A673 (cell line): ENCODE measurements at regions not wholly inside any gene's neighbourhood (a gene's known extent, or its start where the extent isn't known, plus 50 kb on each side); places are given as distances from the start of the nearest gene placed in this dataset.
"Not testable (repeated sequence)": the region's sequence is repeated elsewhere in the genome, so short reads cannot be mapped to it uniquely, and the experiment has no call there.

ENCODE experiments used
- BruUV-seq: library from RNA; stranded (reverse); fragments of 400-500 nt; replicated peaks from 2 replicates; lab custom pipeline; 2021; lab: Mats Ljungman, UMichigan
- CTCF ChIA-PET: fragments of 300-600 bp; sonication (Branson Sonifier 250); formaldehyde crosslinking; loops from one replicate; lab custom pipeline; 2022; ENCODE audit warnings: antibody characterized with exemption; lab: Charles Lee
- POLR2A ChIA-PET: fragments of 300-600 bp; sonication (Branson Sonifier 250); formaldehyde crosslinking; loops from one replicate; lab custom pipeline; 2022; ENCODE audit warnings: antibody characterized with exemption; ENCODE audit not compliant: low non-redundant PET; lab: Charles Lee
- DNase-seq: peaks from one replicate; pipeline ENCODE4 v3.0.0-alpha.2; 2015; ENCODE audit warnings: low spot score
- H3K27ac ChIP-seq: fragments of 200-600 bp; sonication (generic); 2 replicates; pipeline ENCODE4 v1.5.1; 2016; ENCODE audit warnings: mixed run types, low read depth, mild to moderate bottlenecking, mixed read lengths, antibody characterized with exemption, low read length; ENCODE audit not compliant: poor library complexity, severe bottlenecking
- H3K27me3 ChIP-seq: fragments of 200-600 bp; sonication (generic); replicated peaks from 2 replicates; pipeline ENCODE4 v1.6.1; 2017; ENCODE audit warnings: mixed run types, low read depth, mild to moderate bottlenecking, mixed read lengths, antibody characterized with exemption, low read length; ENCODE audit not compliant: insufficient read depth, poor library complexity
- H3K36me3 ChIP-seq: fragments of 200-600 bp; sonication (generic); 2 replicates; pipeline ENCODE4 v1.6.1; 2016; ENCODE audit warnings: mixed run types, mild to moderate bottlenecking, mixed read lengths, antibody characterized with exemption, low read length; ENCODE audit not compliant: insufficient read depth, poor library complexity, severe bottlenecking
- H3K4me1 ChIP-seq: fragments of 200-600 bp; sonication (generic); 2 replicates; pipeline ENCODE4 v1.6.1; 2017; ENCODE audit warnings: mixed run types, mild to moderate bottlenecking, mixed read lengths, antibody characterized with exemption, low read length; ENCODE audit not compliant: insufficient read depth, poor library complexity, severe bottlenecking
- H3K4me3 ChIP-seq: fragments of 200-600 bp; sonication (generic); 2 replicates; pipeline ENCODE4 v1.5.1; 2016; ENCODE audit warnings: low read depth, mixed run types, mild to moderate bottlenecking, mixed read lengths, low read length; ENCODE audit not compliant: poor library complexity, severe bottlenecking
- H3K9me3 ChIP-seq: fragments of 200-600 bp; sonication (generic); 2 replicates; pipeline ENCODE4 v1.6.1; 2016; ENCODE audit warnings: mixed run types, low read depth, mild to moderate bottlenecking, mixed read lengths, antibody characterized with exemption, low read length; ENCODE audit not compliant: poor library complexity, severe bottlenecking
- EZH2 ChIP-seq: fragments of 200-600 bp; sonication (generic); IDR thresholded peaks from 2 replicates; pipeline ENCODE4 v1.6.1; 2017; ENCODE audit warnings: borderline replicate concordance, low read depth, mild to moderate bottlenecking, mixed read lengths, antibody characterized with exemption, low read length; ENCODE audit not compliant: poor library complexity, severe bottlenecking
- intact Hi-C: fragments of 100-400 bp; cut with micrococcal nuclease; formaldehyde crosslinking; loops from one replicate; pipeline ENCODE4 v1.10.0; 2022; ENCODE audit not compliant: unreplicated experiment
- TF ChIP-seq, protein P1 (sequence below): fragments of 300-800, 200-600 bp; sonication (generic); conservative IDR thresholded peaks from 2 replicates; pipeline ENCODE4 v1.5.1; 2017; ENCODE audit warnings: low read depth, mild to moderate bottlenecking, antibody characterized with exemption, low read length, moderate library complexity, mixed read lengths

DNA sequence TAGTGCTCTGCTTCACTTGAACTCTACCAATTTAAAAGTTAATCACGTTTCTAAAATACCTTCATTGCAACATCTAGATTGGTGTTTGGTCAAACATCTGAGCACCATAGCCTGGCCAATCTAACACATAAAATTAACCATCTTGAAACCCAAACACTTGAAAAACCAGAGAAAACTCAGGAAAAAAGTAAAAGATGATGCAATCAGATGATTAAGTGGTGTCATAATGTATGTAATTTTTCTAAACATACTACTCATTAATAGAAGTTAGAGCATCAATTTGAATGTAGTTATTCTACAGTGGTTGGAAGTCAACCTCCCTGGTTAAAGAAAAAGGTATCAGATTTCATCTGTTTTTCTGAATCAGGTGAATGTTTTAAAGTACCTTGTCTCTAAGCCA is 228.6 kb upstream of the ID4 start:
- H3K36me3 ChIP-seq, result no peaks in the 10 kb centered on the region
- no peak overlapping the region for H3K27ac ChIP-seq
- peaks cover 4% of the 10 kb centered on the region for H3K4me1 ChIP-seq
- H3K27me3 ChIP-seq, result no peaks in the 10 kb centered on the region
- CTCF ChIA-PET, result no interaction called here
- H3K9me3 ChIP-seq, result no peaks in the 10 kb centered on the region
- intact Hi-C loops, result no loop called here
- TF ChIP-seq, protein P1, sequence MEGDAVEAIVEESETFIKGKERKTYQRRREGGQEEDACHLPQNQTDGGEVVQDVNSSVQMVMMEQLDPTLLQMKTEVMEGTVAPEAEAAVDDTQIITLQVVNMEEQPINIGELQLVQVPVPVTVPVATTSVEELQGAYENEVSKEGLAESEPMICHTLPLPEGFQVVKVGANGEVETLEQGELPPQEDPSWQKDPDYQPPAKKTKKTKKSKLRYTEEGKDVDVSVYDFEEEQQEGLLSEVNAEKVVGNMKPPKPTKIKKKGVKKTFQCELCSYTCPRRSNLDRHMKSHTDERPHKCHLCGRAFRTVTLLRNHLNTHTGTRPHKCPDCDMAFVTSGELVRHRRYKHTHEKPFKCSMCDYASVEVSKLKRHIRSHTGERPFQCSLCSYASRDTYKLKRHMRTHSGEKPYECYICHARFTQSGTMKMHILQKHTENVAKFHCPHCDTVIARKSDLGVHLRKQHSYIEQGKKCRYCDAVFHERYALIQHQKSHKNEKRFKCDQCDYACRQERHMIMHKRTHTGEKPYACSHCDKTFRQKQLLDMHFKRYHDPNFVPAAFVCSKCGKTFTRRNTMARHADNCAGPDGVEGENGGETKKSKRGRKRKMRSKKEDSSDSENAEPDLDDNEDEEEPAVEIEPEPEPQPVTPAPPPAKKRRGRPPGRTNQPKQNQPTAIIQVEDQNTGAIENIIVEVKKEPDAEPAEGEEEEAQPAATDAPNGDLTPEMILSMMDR, result no peak
- no peak for TF ChIP-seq EZH2
- no peak for DNase-seq
- BruUV-seq, result no TSS peak
- POLR2A ChIA-PET, result no interaction called here
- no peak overlapping the region for H3K4me3 ChIP-seq

DNA sequence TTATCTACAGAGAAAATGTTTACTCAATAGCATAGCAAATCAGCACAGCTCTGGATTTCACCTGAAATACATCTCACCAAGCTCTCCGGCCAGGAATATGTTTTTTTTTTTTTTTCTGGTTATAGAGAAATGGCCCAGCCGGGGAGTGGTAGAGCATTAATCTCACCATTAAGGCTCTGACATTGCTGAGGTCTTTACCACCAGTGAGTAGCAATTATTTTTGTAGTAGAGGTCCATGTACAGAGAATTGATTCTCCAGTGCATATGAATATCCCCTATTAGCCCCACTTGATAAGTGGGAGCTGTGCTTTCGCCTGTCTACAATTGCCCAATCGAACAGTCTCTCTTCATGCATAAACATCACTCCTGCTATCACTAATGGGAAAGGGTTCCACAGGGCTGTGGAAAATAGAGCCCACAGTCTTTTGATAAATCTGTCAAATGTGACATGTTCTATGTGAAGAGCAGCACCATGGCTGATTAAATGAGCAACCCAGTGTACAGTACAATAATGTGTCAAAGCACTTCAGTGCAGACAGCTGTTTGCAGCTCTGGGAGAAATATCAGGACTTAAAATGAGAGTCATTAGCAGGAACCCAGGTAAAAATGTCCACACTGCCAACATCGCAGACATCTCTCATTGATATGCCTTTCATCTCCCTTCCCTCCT is 227.1 kb upstream of the ID4 start:
- peaks cover 4% of the 10 kb centered on the region for H3K4me1 ChIP-seq
- H3K36me3 ChIP-seq, result no peaks in the 10 kb centered on the region
- no peak for DNase-seq
- no peaks in the 10 kb centered on the region for H3K9me3 ChIP-seq
- intact Hi-C loops, result no loop called here
- POLR2A ChIA-PET, result interaction anchor here (0.6 kb wide), 1 partner anchor 33 kb away, joined by 3 read pairs; no protein-coding TSS in a partner anchor
- H3K4me3 ChIP-seq, result no peak overlapping the region
- no peak for TF ChIP-seq EZH2
- TF ChIP-seq, protein P1, result no peak
- no TSS peak for BruUV-seq
- no peak overlapping the region for H3K27ac ChIP-seq
- CTCF ChIA-PET, result no interaction called here
- no peaks in the 10 kb centered on the region for H3K27me3 ChIP-seq

DNA sequence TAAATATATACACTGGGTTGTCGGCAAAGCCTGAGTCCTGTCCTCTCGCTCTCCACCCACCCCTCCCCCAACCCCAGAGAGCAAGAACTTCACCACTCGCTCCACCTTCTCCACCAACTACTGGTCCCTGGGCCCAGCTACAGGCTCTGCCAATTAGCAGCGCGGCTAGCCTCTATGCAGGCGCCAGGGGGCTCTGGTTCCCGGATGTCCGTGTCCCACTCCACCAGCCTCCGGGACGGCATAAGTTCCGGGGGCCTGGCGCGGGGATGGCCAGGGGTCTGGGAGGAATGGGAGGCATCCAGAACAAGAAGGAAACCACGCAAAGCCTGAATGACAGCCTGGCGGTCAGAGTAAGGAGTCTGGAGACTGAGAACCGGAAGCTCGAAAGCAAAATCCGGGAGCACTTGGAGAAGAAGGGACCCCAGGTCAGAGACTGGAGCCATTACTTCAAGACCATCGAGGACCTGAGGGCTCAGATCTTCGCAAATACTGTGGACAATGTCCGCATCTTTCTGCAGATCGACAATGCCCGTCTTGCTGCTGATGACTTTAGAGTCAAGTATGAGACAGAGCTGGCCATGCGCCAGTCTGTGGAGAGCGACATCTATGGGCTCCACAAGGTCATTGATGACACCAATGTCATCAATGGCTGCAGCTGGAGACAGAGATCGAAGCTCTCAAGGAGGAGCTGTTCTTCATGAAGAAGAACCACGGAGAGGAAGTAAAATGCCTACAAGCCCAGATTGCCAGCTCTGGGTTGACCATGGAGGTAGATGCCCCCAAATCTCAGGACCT is 224.3 kb upstream of the ID4 start:
- intact Hi-C loops, result not testable (repeated sequence)

More for the DNA sequence above, 224.3 kb upstream of the ID4 start:
- H3K36me3 ChIP-seq, H3K27me3 ChIP-seq, H3K9me3 ChIP-seq, H3K4me3 ChIP-seq, H3K4me1 ChIP-seq, DNase-seq, BruUV-seq, POLR2A ChIA-PET, H3K27ac ChIP-seq: not testable (repeated sequence)
- CTCF ChIA-PET, result interaction anchor here (0.6 kb wide), 1 partner anchor 937 kb away, joined by 16 read pairs; no protein-coding TSS in a partner anchor
